ENCODE measurements at regions not wholly inside any gene's neighbourhood (a gene's known extent, or its start where the extent isn't known, plus 50 kb on each side); places are given as distances from the start of the nearest gene placed in this dataset.
"Not testable (repeated sequence)": the region's sequence is repeated elsewhere in the genome, so short reads cannot be mapped to it uniquely, and the experiment has no call there.

DNA sequence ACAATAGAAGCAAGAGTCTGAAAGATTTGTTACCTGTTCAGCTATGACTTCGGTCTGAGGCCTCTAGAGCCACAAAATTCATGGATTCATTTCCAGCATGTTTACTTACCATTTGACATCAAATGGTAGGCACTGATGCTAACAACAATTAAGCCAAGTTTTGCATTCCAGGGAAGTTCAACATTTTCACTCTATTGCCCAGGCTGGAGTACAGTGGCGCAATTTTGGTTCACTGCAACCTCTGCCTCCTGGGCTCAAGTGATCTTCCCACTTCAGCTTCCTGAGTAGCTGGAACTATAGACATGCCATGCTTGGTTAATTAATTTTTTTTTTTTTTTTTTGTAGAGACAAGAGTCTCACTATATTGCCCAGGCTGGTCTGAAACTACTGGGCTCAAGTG is 114.1 kb upstream of the SGK1 start:
- Mint-ChIP-seq H3K4me1 (peaks cover 15% of the 10 kb centered on the region), H3K27me3 (ENCODE audit: low read depth, poor library complexity) (peaks cover under 1% of the 10 kb centered on the region), H3K4me3 (no peak overlapping the region), H3K9me3 (no peaks in the 10 kb centered on the region), H3K36me3 (ENCODE audit: low read depth) (no peaks in the 10 kb centered on the region), H3K27ac (no peak overlapping the region)
- DNase-seq, result no peak
- TF ChIP-seq, protein P1, sequence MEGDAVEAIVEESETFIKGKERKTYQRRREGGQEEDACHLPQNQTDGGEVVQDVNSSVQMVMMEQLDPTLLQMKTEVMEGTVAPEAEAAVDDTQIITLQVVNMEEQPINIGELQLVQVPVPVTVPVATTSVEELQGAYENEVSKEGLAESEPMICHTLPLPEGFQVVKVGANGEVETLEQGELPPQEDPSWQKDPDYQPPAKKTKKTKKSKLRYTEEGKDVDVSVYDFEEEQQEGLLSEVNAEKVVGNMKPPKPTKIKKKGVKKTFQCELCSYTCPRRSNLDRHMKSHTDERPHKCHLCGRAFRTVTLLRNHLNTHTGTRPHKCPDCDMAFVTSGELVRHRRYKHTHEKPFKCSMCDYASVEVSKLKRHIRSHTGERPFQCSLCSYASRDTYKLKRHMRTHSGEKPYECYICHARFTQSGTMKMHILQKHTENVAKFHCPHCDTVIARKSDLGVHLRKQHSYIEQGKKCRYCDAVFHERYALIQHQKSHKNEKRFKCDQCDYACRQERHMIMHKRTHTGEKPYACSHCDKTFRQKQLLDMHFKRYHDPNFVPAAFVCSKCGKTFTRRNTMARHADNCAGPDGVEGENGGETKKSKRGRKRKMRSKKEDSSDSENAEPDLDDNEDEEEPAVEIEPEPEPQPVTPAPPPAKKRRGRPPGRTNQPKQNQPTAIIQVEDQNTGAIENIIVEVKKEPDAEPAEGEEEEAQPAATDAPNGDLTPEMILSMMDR (IDR thresholded peaks at IDR 0.05), result no peak

DNA sequence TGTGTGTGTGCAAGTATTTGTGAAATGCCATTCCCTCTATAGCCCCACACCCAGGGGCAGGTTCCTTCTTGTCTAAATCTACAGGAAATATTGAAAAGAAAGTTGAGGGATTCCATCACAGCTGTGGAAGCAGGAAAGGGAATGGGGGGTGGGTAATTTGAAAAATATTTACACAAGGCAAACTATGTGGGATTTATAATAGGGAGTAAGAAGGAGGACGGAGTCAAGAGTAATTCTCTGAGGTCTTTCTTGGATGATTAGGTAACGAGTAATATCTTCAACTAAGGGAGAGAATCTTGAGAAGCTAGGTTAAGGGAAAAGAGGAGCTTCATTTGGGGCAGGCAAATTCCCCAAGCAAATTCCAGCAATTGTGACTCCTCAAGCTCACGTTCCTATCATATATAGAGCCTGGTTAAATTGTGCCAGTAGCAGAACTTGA is 113.5 kb upstream of the SGK1 start:
- Mint-ChIP-seq H3K36me3 (ENCODE audit: low read depth) (no peaks in the 10 kb centered on the region), H3K4me1 (peaks cover 9% of the 10 kb centered on the region), H3K27me3 (ENCODE audit: low read depth, poor library complexity) (peaks cover 7% of the 10 kb centered on the region), H3K4me3 (no peak overlapping the region), H3K9me3 (no peaks in the 10 kb centered on the region), H3K27ac (no peak overlapping the region)
- TF ChIP-seq, protein P1 (IDR thresholded peaks at IDR 0.05), result no peak
- DNase-seq, result no peak

DNA sequence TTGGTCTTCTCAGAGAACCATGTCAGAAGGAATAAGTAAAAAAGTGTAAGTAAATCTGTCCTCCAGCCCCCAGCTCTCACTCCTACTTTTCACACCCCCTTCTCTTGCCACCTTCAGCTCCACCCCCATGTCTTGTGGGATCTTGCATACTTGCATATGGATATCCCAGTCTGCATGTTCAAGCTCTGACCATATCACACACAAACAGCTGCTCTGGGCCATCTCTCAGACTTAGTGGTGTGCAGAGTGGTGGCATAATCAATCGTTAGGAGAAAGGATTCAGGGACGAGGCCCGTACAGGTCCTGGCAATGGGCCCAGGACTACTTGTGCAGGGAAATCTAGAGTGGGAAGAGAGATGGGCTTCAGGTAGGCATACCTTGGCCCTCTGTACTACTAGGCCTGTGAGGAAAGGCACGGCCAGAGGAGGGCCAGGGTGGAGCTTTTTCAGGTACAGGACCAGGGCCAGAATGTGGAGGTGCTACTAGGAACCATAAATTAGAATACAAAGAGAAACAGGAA is 112.0 kb upstream of the SGK1 start:
- no peak overlapping the region for H3K4me3 Mint-ChIP-seq
- DNase-seq, result no peak
- H3K27ac Mint-ChIP-seq, result no peak overlapping the region
- H3K9me3 Mint-ChIP-seq, result no peaks in the 10 kb centered on the region
- H3K4me1 Mint-ChIP-seq, result no peaks in the 10 kb centered on the region
- H3K27me3 Mint-ChIP-seq (ENCODE audit: low read depth, poor library complexity), result peaks cover 12% of the 10 kb centered on the region
- TF ChIP-seq, protein P1 (IDR thresholded peaks at IDR 0.05), result no peak
- no peaks in the 10 kb centered on the region for H3K36me3 Mint-ChIP-seq (ENCODE audit: low read depth)

DNA sequence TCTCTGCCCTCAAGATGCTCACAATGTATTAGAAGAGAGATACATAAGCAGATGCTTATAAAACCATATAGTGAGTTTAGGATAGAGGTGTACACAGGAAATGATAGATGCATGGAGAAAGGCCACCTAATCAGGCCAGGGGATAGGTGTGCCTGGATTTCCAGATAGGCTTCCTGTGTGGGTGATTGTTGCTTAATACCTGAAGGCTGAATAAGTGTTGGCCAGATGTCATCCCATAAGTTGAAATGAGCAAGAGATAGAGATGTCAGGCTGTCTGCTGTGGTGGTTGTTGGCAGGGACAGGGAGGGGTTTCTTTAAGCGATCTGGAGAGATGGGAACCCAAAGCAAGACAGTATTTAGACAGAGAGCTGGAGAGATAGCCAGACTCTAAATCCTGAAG is 109.8 kb upstream of the SGK1 start:
- Mint-ChIP-seq H3K27ac (no peak overlapping the region), H3K27me3 (ENCODE audit: low read depth, poor library complexity) (peaks cover 12% of the 10 kb centered on the region)

DNA sequence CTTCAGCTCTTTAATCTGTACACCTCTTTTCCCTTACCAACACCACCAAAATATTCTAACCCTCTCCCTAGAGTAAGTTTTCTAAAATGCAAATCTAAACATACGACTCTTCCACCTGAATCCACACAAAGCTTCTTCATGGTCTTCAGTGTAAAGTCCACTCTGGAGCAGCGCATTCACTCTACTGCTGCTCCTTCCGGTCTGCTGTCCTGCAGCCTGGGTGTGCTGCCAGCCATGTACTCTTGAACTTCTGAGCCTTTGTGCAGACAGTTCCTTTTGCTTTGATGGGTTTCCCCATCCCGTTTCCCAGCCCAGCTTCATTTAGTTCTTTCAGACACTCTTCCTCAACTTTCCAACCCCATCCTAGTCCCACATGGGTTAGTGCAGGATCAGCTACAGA is 108.7 kb upstream of the SGK1 start:
- TF ChIP-seq, protein P1 (IDR thresholded peaks at IDR 0.05), result no peak
- Mint-ChIP-seq H3K27ac (peak overlapping the region; percentile 11), H3K36me3 (ENCODE audit: low read depth) (no peaks in the 10 kb centered on the region), H3K4me1 (no peaks in the 10 kb centered on the region), H3K4me3 (no peak overlapping the region), H3K27me3 (ENCODE audit: low read depth, poor library complexity) (peaks cover 12% of the 10 kb centered on the region), H3K9me3 (no peaks in the 10 kb centered on the region)
- DNase-seq, result no peak

More for the DNA sequence above, 109.8 kb upstream of the SGK1 start:
- no peaks in the 10 kb centered on the region for H3K4me1 Mint-ChIP-seq
- H3K9me3 Mint-ChIP-seq, result no peaks in the 10 kb centered on the region
- TF ChIP-seq, protein P1 (IDR thresholded peaks at IDR 0.05), result no peak
- DNase-seq, result no peak
- H3K4me3 Mint-ChIP-seq, result no peak overlapping the region
- no peaks in the 10 kb centered on the region for H3K36me3 Mint-ChIP-seq (ENCODE audit: low read depth)

DNA sequence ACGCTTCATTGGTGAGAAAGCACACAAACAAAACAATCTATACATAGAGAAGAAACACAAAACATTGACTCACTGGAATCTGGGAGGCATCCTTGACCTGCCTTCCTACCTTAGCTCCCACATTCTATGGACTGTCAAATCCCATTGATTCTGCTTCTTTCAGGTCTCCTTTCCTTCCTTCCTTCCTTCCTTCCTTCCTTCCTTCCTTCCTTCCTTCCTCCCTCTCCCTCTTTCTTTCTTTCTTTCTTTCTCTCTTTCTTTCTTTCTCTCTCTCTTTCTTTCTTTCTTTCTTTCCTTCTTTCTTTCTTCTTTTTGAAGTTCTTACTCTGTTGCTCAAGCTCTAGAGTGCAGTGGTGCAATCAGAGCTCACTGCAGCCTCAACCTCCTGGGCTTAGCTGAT is 108.0 kb upstream of the SGK1 start:
- not testable (repeated sequence) for H3K27ac Mint-ChIP-seq, H3K4me1 Mint-ChIP-seq

More for the DNA sequence above, 108.0 kb upstream of the SGK1 start:
- not testable (repeated sequence) for DNase-seq; H3K9me3 Mint-ChIP-seq; H3K4me3 Mint-ChIP-seq; H3K36me3 Mint-ChIP-seq (ENCODE audit: low read depth)
- H3K27me3 Mint-ChIP-seq (ENCODE audit: low read depth, poor library complexity), result peaks cover 12% of the 10 kb centered on the region
